C4-2B (cell line): ENCODE measurements at regions not wholly inside any gene's neighbourhood (a gene's known extent, or its start where the extent isn't known, plus 50 kb on each side); places are given as distances from the start of the nearest gene placed in this dataset.

ENCODE experiments used
- ZFX ChIP-seq: fragments of 450-650 bp; IDR thresholded peaks from 2 replicates; pipeline ENCODE4 v1.6.1; 2017
- TF ChIP-seq, protein P1 (sequence below): fragments of 450-650 bp; conservative IDR thresholded peaks from 2 replicates; pipeline ENCODE4 v1.5.1; 2017; ENCODE audit warnings: mild to moderate bottlenecking

DNA sequence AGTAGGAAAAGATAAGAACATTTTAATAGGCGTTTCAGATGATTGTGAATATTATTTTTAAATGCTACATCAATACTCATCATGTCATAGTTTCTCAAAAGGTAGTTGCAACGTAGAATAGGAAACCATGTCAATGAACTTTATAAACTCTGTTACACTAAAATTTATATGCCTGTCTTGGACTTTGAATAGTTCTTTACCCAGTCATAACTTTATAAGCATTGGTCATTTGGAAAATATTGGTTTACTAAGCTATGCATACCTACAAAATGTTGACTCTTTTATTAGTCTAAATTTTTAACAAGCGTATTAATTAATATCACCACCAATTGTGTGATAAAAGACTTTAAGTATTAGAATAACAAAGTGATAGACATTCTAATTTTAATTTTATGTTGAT is 293.5 kb downstream of the CGGBP1 start:
- TF ChIP-seq, protein P1, sequence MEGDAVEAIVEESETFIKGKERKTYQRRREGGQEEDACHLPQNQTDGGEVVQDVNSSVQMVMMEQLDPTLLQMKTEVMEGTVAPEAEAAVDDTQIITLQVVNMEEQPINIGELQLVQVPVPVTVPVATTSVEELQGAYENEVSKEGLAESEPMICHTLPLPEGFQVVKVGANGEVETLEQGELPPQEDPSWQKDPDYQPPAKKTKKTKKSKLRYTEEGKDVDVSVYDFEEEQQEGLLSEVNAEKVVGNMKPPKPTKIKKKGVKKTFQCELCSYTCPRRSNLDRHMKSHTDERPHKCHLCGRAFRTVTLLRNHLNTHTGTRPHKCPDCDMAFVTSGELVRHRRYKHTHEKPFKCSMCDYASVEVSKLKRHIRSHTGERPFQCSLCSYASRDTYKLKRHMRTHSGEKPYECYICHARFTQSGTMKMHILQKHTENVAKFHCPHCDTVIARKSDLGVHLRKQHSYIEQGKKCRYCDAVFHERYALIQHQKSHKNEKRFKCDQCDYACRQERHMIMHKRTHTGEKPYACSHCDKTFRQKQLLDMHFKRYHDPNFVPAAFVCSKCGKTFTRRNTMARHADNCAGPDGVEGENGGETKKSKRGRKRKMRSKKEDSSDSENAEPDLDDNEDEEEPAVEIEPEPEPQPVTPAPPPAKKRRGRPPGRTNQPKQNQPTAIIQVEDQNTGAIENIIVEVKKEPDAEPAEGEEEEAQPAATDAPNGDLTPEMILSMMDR = no peak
- no peak for TF ChIP-seq ZFX
